ENCODE measurements at regions not wholly inside any gene's neighbourhood (a gene's known extent, or its start where the extent isn't known, plus 50 kb on each side); places are given as distances from the start of the nearest gene placed in this dataset.

DNA sequence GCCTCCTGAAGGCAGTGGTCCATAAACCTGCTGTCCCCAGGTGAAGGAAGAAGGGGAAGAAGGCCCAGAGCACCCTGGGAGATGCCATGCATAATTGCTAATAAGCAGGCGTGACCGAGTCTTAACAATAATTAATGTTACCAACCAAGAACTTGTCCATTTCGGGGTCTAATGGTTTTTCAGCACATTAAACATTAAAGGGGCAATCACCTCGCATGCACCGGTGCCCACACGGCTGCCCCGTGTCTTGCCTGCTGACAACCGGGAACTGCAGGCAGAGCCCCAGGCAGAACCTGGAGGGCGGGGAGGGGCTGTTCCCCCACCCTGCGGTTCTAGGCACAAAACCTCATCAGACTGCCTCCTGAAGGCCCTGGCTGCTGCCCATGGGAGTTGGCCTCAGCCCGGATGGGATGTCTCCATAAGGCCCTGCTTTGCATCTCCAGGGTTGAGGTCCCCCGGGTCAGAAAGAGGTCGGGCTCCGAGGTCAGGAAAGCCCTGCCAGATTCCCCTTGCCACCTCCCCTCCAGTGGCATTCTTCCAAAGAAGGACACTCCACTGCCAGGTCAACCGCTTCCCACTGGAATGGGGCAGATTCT lies 169.0 kb downstream of the BUD13 start:
- in situ Hi-C loops (cut with MboI; ENCODE audit: low sequenced_read_pairs): no loop called here

DNA sequence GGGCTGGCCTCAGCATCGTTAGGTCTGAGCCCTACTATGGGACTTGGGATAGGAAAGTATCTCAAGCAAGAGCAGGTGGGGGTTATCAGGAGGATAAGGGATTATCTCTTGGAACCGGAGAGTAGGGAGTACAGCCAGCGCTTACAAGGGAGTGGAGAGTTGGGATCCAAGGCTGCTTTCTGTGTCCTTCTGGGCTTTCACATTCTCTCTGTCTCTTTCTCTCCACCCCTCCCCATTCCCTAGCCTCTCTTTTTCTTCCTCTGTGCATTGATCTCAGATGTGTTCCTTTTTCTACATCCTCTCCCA lies 170.2 kb downstream of the BUD13 start:
- in situ Hi-C loops (cut with MboI; ENCODE audit: low sequenced_read_pairs): no loop called here

DNA sequence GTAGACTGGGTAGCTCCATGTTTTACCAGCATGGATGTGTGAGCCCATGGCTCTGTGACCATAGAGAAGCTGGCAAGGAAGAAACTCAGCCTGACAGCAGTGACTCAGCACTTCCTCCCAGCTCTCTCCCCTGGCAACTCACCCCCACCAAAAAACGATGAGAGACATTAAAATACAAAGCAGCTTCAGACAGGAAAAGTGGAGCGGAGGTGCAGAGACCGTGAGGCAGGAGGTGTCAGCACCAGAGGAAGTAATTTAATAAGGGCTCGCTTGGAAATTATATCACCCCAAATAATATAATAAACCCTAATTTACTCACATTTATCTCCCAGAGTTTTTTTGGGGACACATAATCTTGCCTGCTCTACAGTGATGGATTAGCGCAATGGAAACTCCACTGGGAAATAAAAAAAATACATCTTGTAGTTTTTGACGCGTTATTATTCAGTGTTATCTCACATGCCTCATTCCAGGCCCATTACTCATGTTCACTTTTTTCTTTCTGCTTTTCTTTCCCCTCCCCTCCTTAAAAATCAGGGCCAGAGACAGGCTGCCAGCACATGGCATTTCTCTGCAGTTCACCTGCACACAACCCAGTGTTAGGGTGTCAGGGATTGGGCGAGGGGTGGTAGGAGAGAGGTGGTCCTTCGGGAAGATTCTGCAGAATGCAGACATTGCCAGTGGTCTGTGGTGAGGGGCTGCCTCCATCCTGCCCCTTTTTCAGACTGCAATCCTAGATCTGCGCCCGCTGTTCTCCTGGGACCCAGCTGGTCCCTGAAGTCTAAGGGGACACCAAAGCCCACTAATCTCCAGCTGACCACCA lies 170.8 kb downstream of the BUD13 start:
- in situ Hi-C loops (cut with MboI; ENCODE audit: low sequenced_read_pairs): no loop called here

DNA sequence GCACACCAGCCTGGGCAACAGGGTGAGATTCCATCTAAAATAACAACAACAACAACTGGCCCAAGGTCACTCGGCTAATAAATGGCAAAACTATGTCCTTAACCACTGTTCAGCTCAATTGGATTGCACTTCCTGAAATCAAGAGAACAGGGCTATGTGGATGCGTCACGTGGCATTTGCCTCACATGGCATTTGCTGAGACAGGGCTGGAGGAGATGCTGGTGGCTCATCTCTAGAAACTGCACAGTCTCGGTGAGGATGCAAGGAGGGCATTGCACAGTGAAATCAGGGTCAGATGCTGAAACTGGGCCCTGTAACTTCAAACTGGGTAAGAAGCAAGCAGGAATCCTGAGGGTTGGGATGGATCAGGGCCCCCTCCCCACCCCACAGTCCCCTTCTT lies 171.9 kb downstream of the BUD13 start:
- in situ Hi-C loops (cut with MboI; ENCODE audit: low sequenced_read_pairs): no loop called here

- in situ Hi-C loops (cut with MboI; ENCODE audit: low sequenced_read_pairs): no loop called here
Measured at GRCh38 chr11:116598556-116598955, 174.2 kb downstream of the BUD13 start.

DNA sequence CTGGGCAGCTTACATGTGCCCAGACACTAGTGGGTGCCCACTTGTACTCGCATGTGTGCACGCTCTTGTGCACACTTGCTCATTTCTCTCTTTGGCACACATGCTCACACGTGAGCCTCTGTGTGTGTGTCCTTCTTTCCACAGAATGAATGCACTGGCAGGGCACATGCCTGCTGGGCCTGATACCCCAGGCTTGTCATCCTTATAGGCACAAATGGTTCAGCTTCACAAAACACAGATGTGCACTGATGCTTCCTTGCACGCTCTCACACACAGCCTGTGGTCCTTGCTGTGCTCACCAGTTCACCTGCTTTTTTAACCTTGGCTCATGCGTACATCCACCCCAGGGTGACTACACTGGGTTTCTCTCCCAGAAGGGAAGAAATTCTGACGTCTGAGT lies 174.8 kb downstream of the BUD13 start:
- in situ Hi-C loops (cut with MboI; ENCODE audit: low sequenced_read_pairs): no loop called here

DNA sequence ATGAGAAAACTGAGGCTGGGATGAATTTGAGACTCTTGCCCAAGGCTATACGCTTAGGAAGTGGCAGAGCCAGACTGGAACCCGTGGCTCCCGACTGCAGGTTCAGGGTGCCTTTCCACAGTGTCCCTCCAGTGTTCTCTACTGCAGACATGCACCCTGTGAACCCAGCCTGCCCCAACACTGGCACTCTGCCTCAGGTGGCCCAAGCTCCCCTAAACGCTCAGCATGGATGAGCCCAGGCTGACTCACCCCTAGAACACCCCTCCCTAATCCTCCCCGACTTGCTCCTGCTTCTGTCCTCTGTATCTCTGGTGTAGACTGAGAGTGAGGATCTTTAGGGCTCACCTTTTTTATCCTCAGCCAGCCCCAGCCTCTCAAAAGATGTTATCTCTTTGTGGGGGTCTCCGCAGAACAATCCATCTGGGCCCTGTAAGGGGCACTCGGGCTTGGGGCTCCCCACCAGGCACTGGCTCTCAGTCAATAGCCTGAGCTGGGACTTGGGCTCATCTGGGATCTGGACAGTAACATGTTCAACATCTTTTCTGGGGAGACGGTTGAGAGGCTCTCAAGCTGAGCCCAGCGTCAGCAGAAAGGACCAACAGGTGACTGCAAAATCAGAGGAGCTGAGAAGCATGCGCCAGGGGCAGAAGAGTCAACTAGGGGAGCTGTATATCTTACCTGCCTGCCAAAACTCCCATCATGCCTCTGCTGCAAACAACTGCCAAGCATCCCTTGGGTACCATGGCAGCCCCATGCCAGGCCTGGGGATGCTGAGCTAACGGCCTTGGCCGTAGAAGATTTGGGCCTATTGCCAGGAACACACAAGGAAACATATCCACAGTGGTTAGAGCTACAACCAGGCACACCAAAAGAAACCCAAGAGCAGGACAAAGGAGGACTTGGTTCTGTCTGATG lies 176.2 kb downstream of the BUD13 start:
- in situ Hi-C loops (cut with MboI; ENCODE audit: low sequenced_read_pairs): no loop called here

GRCh38 chr11:116595305-116595880 lies 177.4 kb downstream of the BUD13 start:
- in situ Hi-C loops (cut with MboI; ENCODE audit: low sequenced_read_pairs): no loop called here

- in situ Hi-C loops (cut with MboI; ENCODE audit: low sequenced_read_pairs): no loop called here
Measured at GRCh38 chr11:116590844-116591570, 181.8 kb downstream of the BUD13 start.

- in situ Hi-C loops (cut with MboI; ENCODE audit: low sequenced_read_pairs): no loop called here
Measured at GRCh38 chr11:116589402-116589801, 183.4 kb downstream of the BUD13 start.

DNA sequence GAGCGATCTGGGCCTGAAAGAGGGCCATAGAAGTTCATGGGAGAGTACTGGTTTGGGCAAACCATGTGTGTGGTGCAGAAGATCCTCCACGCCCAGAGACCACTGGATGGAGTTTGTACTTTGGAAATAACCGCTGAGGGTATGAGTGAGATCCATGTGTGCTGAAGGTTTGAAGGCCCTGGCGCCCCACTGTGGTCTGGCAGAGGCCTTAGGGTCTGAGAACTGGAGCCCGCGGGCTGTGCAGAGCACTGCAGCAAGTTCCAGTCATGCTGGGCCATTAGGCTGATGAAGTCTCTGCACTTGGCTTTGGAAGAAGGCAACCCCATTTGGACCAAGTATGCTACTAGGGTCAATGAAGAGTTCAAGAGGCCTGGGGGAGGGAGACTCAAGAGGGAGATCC lies 186.4 kb downstream of the BUD13 start:
- in situ Hi-C loops (cut with MboI; ENCODE audit: low sequenced_read_pairs): no loop called here

GRCh38 chr11:116582571-116582970 lies 190.2 kb downstream of the BUD13 start:
- in situ Hi-C loops (cut with MboI; ENCODE audit: low sequenced_read_pairs): no loop called here

GRCh38 chr11:116581349-116581748 lies 191.4 kb downstream of the BUD13 start:
- in situ Hi-C loops (cut with MboI; ENCODE audit: low sequenced_read_pairs): no loop called here

DNA sequence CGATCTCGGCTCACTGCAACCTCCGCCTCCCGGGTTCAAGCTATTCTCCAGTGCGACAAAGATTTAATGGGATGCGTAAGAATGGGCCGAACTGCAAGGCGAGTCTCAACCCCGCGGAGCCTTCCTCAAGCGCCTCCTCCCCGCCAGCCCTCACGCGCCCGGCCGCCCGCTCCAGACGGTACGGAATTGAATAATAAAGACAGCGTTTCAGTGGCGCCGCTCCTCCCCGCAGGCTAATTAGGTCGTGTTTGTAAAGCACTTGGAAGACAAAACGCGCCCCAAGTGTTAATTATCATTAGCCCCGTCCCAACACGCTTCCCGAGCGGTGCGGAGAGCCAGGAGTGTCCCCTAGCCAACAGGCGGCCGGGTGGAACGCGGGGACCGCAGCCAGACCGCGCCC lies 192.0 kb downstream of the BUD13 start:
- in situ Hi-C loops (cut with MboI; ENCODE audit: low sequenced_read_pairs): no loop called here

GRCh38 chr11:116579857-116580727 lies 192.7 kb downstream of the BUD13 start:
- in situ Hi-C loops (cut with MboI; ENCODE audit: low sequenced_read_pairs): no loop called here

GRCh38 chr11:116579031-116579653 lies 193.6 kb downstream of the BUD13 start:
- in situ Hi-C loops (cut with MboI; ENCODE audit: low sequenced_read_pairs): no loop called here

GRCh38 chr11:116577956-116578355 lies 194.8 kb downstream of the BUD13 start:
- in situ Hi-C loops (cut with MboI; ENCODE audit: low sequenced_read_pairs): no loop called here

GRCh38 chr11:116577273-116577672 lies 195.5 kb downstream of the BUD13 start:
- in situ Hi-C loops (cut with MboI; ENCODE audit: low sequenced_read_pairs): no loop called here

DNA sequence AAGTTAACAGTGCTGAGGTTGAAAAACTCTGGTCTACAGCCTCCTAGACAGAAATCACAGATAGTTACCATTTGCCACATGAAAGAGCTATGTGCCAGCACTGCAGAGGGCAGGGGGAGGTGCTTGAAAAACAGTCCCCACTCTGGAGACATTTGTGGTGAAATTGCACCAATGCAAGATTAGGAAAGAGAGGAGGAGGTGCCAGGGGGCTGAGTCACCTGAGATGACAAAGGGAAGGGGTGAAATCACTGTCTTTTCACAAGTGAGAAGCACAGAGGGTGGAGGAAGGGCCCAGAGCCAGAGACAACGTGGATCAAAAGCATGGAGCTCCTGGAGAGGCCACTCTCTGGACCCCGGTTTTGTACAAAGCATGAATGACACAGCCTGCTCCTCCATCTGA lies 196.3 kb downstream of the BUD13 start:
- in situ Hi-C loops (cut with MboI; ENCODE audit: low sequenced_read_pairs): no loop called here

Measured in HL-60/S4 (cell line).